ENCODE measurements at regions not wholly inside any gene's neighbourhood (a gene's known extent, or its start where the extent isn't known, plus 50 kb on each side); places are given as distances from the start of the nearest gene placed in this dataset.

DNA sequence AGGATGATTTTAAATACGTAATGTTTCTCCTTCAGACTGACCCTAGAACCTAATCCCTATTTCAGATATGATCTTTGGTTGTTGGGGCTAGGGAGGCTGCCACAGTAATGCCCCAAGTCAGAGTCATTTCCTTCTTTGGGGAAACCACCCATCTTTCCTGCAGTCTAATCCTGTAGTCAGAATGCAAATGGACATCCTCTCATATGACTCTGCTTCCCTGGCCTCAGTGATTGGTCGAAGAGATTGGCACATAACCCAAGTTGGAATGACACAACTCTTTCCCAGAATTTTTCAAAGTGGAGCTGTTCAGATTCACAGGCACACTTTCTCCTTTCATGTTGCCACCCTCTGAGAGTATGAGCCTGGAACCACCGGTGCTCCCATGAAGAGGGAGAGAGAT, 58.8 kb upstream of the ZNF644 start:
- TF ChIP-seq CTCF (IDR thresholded peaks at IDR 0.05) (no peak), POLR2A (IDR thresholded peaks at IDR 0.05) (no peak), POLR2AphosphoS5 (IDR thresholded peaks at IDR 0.05) (no peak)
